GM23338 (cell line): ENCODE measurements at regions not wholly inside any gene's neighbourhood (a gene's known extent, or its start where the extent isn't known, plus 50 kb on each side); places are given as distances from the start of the nearest gene placed in this dataset.

Source experiments
- ATAC-seq: fragments of 200-7000 bp; cut with Tn5 transposase; 3 replicates; pipeline ENCODE4 v1.9.1; 2020
- DNase-seq: peaks from one replicate; pipeline ENCODE4 v3.0.0-alpha.2; 2015; ENCODE audit warnings: low spot score
- H2AFZ ChIP-seq: fragments of 200-600 bp; sonication (generic); 2 replicates; pipeline ENCODE4 v1.8.0; 2016; ENCODE audit warnings: antibody characterized with exemption, mild to moderate bottlenecking, moderate library complexity
- H3F3A ChIP-seq: fragments of 200-600 bp; sonication (generic); replicated peaks from 2 replicates; pipeline ENCODE4 v1.8.0; 2017; ENCODE audit warnings: antibody characterized with exemption, mixed run types, low read depth
- H3K27ac ChIP-seq: fragments of 200-600 bp; sonication (generic); 2 replicates; pipeline ENCODE4 v1.6.1; 2016; ENCODE audit warnings: low read depth
- H3K27me3 ChIP-seq: fragments of 200-600 bp; sonication (generic); 2 replicates; pipeline ENCODE4 v1.8.0; 2016; ENCODE audit warnings: mild to moderate bottlenecking, mixed run types, moderate library complexity; ENCODE audit not compliant: insufficient read depth
- H3K36me3 ChIP-seq: fragments of 200-600 bp; sonication (generic); 2 replicates; pipeline ENCODE4 v1.8.0; 2016; ENCODE audit warnings: mild to moderate bottlenecking; ENCODE audit not compliant: insufficient read depth
- H3K4me1 ChIP-seq: fragments of 200-600 bp; sonication (generic); 2 replicates; pipeline ENCODE4 v1.8.0; 2016; ENCODE audit warnings: mild to moderate bottlenecking, moderate library complexity; ENCODE audit not compliant: insufficient read depth
- H3K4me2 ChIP-seq: fragments of 200-600 bp; sonication (generic); 2 replicates; pipeline ENCODE4 v1.7.1; 2017; ENCODE audit warnings: mixed run types
- H3K4me3 ChIP-seq: fragments of 200-600 bp; sonication (generic); 2 replicates; pipeline ENCODE4 v1.6.1; 2016; ENCODE audit warnings: mixed run types
- H3K79me2 ChIP-seq: fragments of 200-600 bp; sonication (generic); replicated peaks from 2 replicates; pipeline ENCODE4 v1.8.0; 2017; ENCODE audit warnings: mild to moderate bottlenecking; ENCODE audit not compliant: insufficient read depth
- H3K9me2 ChIP-seq: fragments of 200-600 bp; sonication (generic); 2 replicates; pipeline ENCODE4 v1.8.0; 2017; ENCODE audit not compliant: insufficient read depth
- H4K20me1 ChIP-seq: fragments of 200-600 bp; sonication (generic); replicated peaks from 2 replicates; pipeline ENCODE4 v1.8.0; 2017; ENCODE audit warnings: mild to moderate bottlenecking; ENCODE audit not compliant: insufficient read depth
- H3K27ac Mint-ChIP-seq: 2 replicates; pipeline ENCODE4 v1.8.0; 2020; ENCODE audit warnings: inconsistent platforms, mild to moderate bottlenecking, moderate library complexity, mixed read lengths
- H3K27me3 Mint-ChIP-seq: 3 replicates; pipeline ENCODE4 v1.8.0; 2022; ENCODE audit warnings: low read depth, mild to moderate bottlenecking, moderate library complexity, mixed read lengths, inconsistent platforms; ENCODE audit not compliant: insufficient read depth, poor library complexity
- H3K36me3 Mint-ChIP-seq: 3 replicates; pipeline ENCODE4 v1.8.0; 2021; ENCODE audit warnings: low read depth, mild to moderate bottlenecking, inconsistent platforms, moderate library complexity, mixed read lengths
- H3K4me1 Mint-ChIP-seq: 3 replicates; pipeline ENCODE4 v1.8.0; 2020; ENCODE audit warnings: mild to moderate bottlenecking, inconsistent platforms, mixed read lengths
- H3K4me3 Mint-ChIP-seq: 3 replicates; pipeline ENCODE4 v1.8.0; 2021; ENCODE audit warnings: moderate library complexity, mild to moderate bottlenecking, inconsistent platforms, mixed read lengths
- H3K9me3 Mint-ChIP-seq: 3 replicates; pipeline ENCODE4 v1.8.0; 2020; ENCODE audit warnings: moderate library complexity, mild to moderate bottlenecking, inconsistent platforms, mixed read lengths
- CREB1 ChIP-seq: fragments of 250-450 bp; sonication (Bioruptor Pico); IDR thresholded peaks from 2 replicates; pipeline ENCODE4 v1.5.0; 2020; ENCODE audit warnings: low read depth, mild to moderate bottlenecking, moderate library complexity
- CTCF ChIP-seq, 2 experiments: fragments of 200-600 bp in 1 of 2; sonication (generic) in 1 of 2; conservative IDR thresholded peaks; 2 replicates each; pipeline versions ENCODE4 v1.5.1 to v1.6.1; 2016 to 2017; ENCODE audit warnings: antibody characterized with exemption in 2 of 2, low read depth in 2 of 2, mild to moderate bottlenecking in 2 of 2, moderate library complexity in 1 of 2
- ETS1 ChIP-seq: IDR thresholded peaks from 2 replicates; pipeline ENCODE4 v1.6.1; 2016; ENCODE audit warnings: antibody characterized with exemption
- EZH2 ChIP-seq: fragments of 200-600 bp; sonication (generic); IDR thresholded peaks from one replicate; pipeline ENCODE4 v1.8.0; 2017; ENCODE audit warnings: antibody characterized with exemption, mild to moderate bottlenecking, low read depth; ENCODE audit not compliant: unreplicated experiment
- EZH2phosphoT487 ChIP-seq: fragments of 200-600 bp; sonication (generic); IDR thresholded peaks from one replicate; pipeline ENCODE4 v1.8.1; 2018; ENCODE audit warnings: antibody characterized with exemption; ENCODE audit not compliant: unreplicated experiment
- JUNB ChIP-seq: IDR thresholded peaks from one replicate; pipeline ENCODE4 v1.6.1; 2016; ENCODE audit warnings: antibody characterized with exemption; ENCODE audit not compliant: unreplicated experiment
- NANOG ChIP-seq: IDR thresholded peaks from 2 replicates; pipeline ENCODE4 v1.6.1; 2016; ENCODE audit warnings: antibody characterized with exemption, borderline replicate concordance
- POLR2AphosphoS5 ChIP-seq: IDR thresholded peaks from 2 replicates; pipeline ENCODE4 v1.6.1; 2016; ENCODE audit warnings: antibody characterized with exemption, low read depth
- REST ChIP-seq: IDR thresholded peaks from one replicate; pipeline ENCODE4 v1.6.1; 2018; ENCODE audit warnings: antibody characterized with exemption; ENCODE audit not compliant: unreplicated experiment
- STAT1 ChIP-seq: IDR thresholded peaks from one replicate; pipeline ENCODE4 v1.6.1; 2016; ENCODE audit warnings: antibody characterized with exemption; ENCODE audit not compliant: unreplicated experiment
- ZNF114 ChIP-seq: fragments of 250-450 bp; sonication (Bioruptor Pico); IDR thresholded peaks from 2 replicates; pipeline ENCODE4 v1.5.0; 2020; ENCODE audit warnings: mild to moderate bottlenecking, moderate library complexity
- ZNF331 ChIP-seq: fragments of 250-450 bp; sonication (Bioruptor Pico); IDR thresholded peaks from 2 replicates; pipeline ENCODE4 v1.5.0; 2020; ENCODE audit warnings: low read depth, mild to moderate bottlenecking, moderate library complexity
- ZNF462 ChIP-seq: fragments of 250-450 bp; sonication (Bioruptor Pico); IDR thresholded peaks from 2 replicates; pipeline ENCODE4 v1.5.0; 2020; ENCODE audit warnings: mild to moderate bottlenecking, moderate library complexity

GRCh38 chr4:123522646-123523045, 126.1 kb downstream of the SPRY1 start (continued):
- no peak for TF ChIP-seq ZNF114

DNA sequence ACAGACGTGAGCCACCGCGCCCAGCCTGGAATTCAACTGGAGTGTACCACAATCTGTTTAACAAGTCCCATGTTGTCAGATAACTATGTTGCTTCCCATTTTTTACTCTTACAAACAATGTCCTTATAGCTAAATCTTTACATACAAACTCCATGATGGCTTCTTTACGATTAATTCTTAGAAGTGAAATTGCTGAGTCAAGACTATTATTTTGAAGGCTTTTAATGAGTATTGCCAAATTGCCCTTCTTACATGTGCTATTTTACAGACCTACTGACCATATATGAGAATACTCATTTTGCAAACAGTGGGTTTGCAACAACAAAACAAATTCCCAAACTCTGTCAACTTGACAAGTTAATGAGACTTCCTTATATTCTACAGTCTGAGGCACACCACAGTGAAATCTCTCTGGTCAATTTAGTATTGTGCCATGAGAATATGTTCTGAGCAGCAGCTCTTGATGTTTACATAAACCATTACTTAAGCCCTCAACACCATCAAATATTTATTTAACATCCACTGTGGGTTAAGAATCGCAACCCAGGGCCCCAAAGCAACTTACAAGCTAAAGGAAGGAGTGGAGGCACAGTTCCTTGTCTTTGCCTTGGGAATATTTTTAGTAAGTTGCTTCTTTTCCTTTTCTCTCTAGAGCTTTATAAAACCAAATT, 128.5 kb downstream of the SPRY1 start:
- H3K9me3 Mint-ChIP-seq: no peaks in the 10 kb centered on the region
- no peak overlapping the region; the same call in 1 of the 2 replicates for H2AFZ ChIP-seq
- H3K4me1 ChIP-seq: no peaks in the 10 kb centered on the region; the same call in 1 of the 2 replicates
- H3K4me1 Mint-ChIP-seq: peaks cover 6% of the 10 kb centered on the region
- no peak for DNase-seq
- H3K36me3 Mint-ChIP-seq: no peaks in the 10 kb centered on the region
- no peak overlapping the region for H3K4me2 ChIP-seq
- no peak for ATAC-seq
- no peaks in the 10 kb centered on the region for H3K36me3 ChIP-seq
- H3K4me3 Mint-ChIP-seq: no peak overlapping the region
- no peak overlapping the region for H3K27ac Mint-ChIP-seq
- no peaks in the 10 kb centered on the region for H3K9me2 ChIP-seq
- H4K20me1 ChIP-seq: no peaks in the 10 kb centered on the region
- H3K79me2 ChIP-seq: no peaks in the 10 kb centered on the region
- peaks cover 2% of the 10 kb centered on the region for H3K27me3 Mint-ChIP-seq
- H3K27me3 ChIP-seq: no peaks in the 10 kb centered on the region
- H3F3A ChIP-seq: no peaks in the 10 kb centered on the region
- H3K4me3 ChIP-seq: no peak overlapping the region
- TF ChIP-seq EZH2phosphoT487: no peak
- TF ChIP-seq ZNF114: no peak
- TF ChIP-seq STAT1: no peak
- no peak for TF ChIP-seq REST
- TF ChIP-seq NANOG: no peak
- no peak for TF ChIP-seq CREB1 (CRISPR knock-in tag)
- TF ChIP-seq CTCF (conservative IDR thresholded peaks at IDR 0.05; ENCODE audit: low read depth in 2 of 2): no peak
- no peak for TF ChIP-seq JUNB
- no peak for TF ChIP-seq ZNF462
- no peak for TF ChIP-seq ETS1
- TF ChIP-seq EZH2: no peak
- no peak for TF ChIP-seq ZNF331 (CRISPR knock-in tag)
- TF ChIP-seq POLR2AphosphoS5: no peak
- H3K27ac ChIP-seq: no peak overlapping the region
